ENCODE measurements at regions not wholly inside any gene's neighbourhood (a gene's known extent, or its start where the extent isn't known, plus 50 kb on each side); places are given as distances from the start of the nearest gene placed in this dataset.

- DNase-seq (ENCODE audit: low read depth), result no peak
Measured at GRCh38 chr2:205937211-205937610, 148.8 kb downstream of the INO80D start.

GRCh38 chr2:205936446-205936845 lies 149.5 kb downstream of the INO80D start:
- no peak for DNase-seq (ENCODE audit: low read depth)

- DNase-seq (ENCODE audit: low read depth), result no peak
Measured at GRCh38 chr2:205934443-205934842, 151.5 kb downstream of the INO80D start.

GRCh38 chr2:205932861-205933260 lies 153.1 kb downstream of the INO80D start:
- no peak for DNase-seq (ENCODE audit: low read depth)

DNA sequence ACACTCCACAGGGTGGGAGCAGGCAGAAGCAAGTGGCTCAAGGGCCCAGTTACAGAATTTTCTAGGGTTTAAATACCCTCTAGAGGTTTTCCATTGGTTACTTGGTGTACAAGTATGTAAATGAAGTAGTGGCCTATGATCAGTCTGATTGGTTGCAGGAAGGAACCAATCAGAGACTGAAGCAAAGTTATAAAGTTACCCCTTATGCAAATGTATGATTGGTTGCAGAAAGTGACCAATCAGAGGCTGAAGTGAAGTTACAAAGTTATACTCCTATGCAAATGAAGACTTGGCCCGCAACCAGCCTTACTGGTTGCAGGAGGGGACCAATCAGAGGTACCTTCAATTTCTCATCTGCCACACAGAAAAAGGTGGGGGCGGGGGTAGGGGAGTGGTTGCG lies 154.6 kb downstream of the INO80D start:
- DNase-seq (ENCODE audit: low read depth), result no peak

DNA sequence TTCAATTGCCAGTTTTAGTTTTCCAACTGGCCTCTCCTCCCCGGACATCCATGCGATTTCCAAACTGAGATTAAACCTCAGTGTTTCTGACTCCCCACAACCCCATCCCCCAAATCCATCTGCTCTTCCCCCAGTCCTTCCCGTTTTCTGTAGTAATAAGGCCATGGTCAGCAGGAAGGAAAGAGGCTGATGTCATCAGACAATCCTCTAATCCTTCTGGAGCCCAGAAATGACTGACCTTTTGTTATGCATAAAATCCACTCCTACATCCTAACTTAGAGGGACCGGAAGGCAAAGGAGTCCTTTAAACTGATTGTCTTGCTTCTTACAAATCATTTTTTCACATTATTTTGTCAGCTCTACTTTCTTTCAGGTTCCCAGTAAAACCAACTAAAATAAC lies 155.8 kb downstream of the INO80D start:
- no peak for DNase-seq (ENCODE audit: low read depth)

- no peak for DNase-seq (ENCODE audit: low read depth)
Measured at GRCh38 chr2:205929246-205929942, 156.6 kb downstream of the INO80D start.

DNA sequence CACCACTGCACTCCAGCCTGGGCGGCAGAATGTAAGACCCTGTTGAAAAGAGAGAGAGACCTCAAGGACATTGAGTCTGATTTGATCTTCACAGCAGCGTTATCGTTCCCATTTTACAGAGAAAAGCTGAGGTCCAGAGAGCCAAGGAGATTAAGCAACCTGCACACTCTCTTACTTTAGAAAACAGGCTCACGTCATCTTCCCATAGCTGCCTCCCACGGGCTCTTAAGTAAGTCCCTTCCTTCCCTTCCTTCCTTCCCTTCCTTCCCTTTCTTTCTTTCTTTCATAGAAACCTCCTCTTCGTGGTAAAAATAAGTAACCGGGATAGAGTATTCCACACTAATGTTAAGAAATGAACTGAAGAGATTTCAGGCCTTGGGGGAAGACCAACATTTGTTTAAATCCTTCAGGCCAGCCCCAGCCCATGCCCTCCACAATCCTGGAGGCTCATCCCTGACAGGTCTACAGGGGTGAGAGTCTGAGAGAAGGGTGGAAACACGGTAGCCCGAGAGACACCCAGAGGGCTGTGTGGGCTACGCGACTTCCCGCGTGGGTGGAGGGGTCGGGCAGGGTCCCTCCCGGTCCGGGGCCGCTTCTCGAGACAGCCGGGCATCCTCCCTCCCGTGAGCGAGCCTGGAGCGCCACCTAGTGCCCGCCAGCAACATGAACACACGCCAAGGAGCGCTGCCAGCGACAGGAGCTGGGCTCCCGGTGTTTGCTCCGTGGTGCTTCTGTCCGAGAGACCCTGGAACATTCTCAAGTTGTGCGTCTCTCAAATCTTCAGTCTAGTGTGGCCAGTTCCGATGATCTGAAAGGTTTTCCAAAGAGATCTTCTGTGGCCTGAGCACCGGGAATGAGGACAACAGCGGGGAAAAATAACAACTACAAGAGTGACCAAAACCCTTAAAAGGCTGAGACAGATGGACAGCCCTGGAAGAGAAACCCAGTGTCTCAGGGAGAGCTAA lies 160.3 kb downstream of the INO80D start:
- DNase-seq (ENCODE audit: low read depth), result peak; percentile 42

GRCh38 chr2:205924676-205925075 lies 161.3 kb downstream of the INO80D start:
- DNase-seq (ENCODE audit: low read depth), result no peak

- DNase-seq (ENCODE audit: low read depth), result no peak
Measured at GRCh38 chr2:205915130-205915524, 170.8 kb downstream of the INO80D start.

DNA sequence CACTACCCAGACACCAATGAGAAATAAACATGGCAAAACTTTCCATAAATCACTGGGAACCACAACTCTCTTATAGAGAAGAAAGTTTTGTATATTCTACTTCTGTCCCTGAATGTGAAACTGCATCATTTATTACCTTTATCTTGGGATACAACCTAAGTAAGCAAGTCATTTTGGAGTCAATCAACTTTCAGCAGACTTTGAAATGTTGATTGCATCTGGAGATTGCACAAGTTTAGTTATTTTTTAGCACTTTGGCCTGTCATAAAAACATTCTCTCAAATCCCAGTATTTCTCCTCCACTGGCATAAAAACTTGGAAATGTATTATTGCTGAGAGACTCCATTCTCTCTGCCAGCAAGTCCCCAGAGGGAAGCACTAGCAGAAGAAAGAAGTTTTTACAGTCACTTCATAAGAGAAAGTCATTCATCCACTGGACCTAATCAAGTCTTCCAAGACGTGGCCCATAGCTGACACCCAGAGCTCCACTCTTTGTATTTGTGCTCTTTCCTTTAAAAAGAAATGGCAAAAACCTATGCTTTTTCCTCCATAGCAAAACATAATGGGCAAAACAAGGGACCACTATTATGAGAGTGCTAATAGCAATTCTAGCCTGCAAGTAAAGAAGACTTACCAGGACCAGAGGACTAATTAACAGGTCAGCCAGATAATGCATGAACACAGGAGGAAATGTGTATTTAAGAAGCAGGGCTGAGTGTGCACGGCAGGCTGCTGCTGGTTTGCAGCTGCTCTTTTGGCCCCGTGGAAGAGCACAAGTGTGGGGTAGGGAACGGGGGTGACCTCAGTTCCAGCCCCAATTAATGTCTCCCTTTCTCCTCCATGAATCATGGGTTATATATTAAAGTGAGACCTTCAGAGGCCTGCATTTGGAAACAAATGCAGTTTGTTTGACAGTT lies 171.5 kb downstream of the INO80D start:
- DNase-seq (ENCODE audit: low read depth), result no peak

GRCh38 chr2:205913668-205914067 lies 172.3 kb downstream of the INO80D start:
- no peak for DNase-seq (ENCODE audit: low read depth)

DNA sequence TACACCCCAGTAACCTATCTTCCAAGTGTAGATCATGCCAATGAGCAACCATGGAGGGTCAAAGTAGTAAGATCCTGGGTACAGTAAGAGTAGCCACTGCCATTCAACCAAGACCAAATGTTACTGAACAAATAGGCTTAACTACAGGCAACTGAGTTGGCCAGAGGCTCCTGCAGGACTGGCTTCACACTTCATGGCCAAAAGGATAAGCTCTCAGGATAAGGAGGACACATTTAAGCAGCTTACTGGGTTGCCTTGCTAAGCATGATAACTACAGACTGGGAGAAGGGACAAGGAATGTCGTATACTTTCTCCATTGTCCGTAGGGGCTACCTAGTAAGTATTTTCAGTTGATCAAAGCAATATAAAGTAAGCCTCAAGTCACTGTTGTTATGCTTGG lies 174.7 kb downstream of the INO80D start:
- DNase-seq (ENCODE audit: low read depth), result no peak

- DNase-seq (ENCODE audit: low read depth), result no peak
Measured at GRCh38 chr2:205909184-205909572, 176.8 kb downstream of the INO80D start.

GRCh38 chr2:205908212-205909183 lies 177.5 kb downstream of the INO80D start:
- DNase-seq (ENCODE audit: low read depth), result no peak

GRCh38 chr2:205906419-205906818 lies 179.6 kb downstream of the INO80D start:
- no peak for DNase-seq (ENCODE audit: low read depth)

DNA sequence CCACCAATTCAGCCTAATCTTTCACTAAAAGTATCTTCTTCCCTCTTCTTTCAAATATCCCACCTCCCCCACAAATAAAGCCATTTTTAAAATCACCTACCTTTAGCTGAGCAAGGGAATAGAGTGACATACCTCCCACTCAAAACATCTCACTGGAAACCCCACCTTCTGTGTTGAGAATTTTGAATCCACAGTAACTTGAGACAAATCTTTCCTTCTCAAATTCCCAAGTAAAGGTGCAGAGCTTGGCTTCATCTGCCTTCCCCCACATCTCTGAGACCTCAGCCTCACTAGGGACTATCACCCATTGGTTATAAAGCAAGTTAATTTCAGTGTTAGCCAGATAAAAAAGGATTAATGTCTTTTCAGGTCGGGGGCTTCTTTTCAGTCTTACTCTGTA lies 180.4 kb downstream of the INO80D start:
- DNase-seq (ENCODE audit: low read depth), result no peak

GRCh38 chr2:205904873-205905272 lies 181.1 kb downstream of the INO80D start:
- DNase-seq (ENCODE audit: low read depth), result no peak

DNA sequence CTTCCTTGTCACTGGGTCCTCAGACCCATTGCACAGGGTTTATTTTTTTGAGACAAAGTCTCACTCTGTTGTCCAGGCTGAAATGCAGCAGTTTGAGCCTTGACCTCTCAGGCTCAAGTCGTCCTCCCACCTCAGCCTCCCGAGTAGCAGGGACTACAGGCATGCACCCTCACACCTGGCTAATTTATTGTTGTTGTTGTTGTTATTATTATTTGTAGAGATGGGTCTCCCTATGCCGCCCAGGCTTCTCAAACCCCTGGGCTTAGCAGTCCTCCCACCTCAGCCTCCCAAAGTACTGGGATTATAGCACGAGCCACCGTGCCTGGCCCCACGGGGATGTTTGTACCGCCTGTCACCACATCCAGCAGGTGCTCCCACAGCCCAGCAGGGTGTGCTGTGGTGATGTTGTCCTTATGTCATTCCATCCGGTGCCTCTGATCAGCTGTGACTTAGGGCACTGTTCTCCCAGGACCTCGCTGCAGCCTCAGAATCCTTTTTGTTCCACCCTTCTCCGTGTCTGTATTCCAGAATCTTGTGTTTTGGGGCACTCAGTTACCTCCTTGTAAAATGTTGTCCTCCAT lies 182.3 kb downstream of the INO80D start:
- DNase-seq (ENCODE audit: low read depth), result no peak

DNA sequence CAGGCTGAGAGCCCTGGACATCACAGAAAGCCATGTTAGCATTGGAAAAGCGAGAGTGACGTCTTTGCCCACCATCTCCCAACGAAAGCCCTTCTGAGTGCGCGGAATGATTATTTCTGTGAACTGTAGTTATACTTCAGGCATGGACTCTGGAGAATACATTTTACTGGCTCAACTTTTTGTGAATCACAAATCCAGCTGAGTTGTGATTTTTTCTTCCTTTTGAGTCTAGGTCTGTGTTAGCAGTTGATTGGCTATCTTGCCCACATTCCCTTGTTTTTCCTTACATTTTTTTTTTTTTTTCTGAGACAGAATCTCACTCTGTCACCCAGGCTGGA lies 183.1 kb downstream of the INO80D start:
- no peak for DNase-seq (ENCODE audit: low read depth)
